Fibroblast of lung (primary cell): ENCODE measurements at regions not wholly inside any gene's neighbourhood (a gene's known extent, or its start where the extent isn't known, plus 50 kb on each side); places are given as distances from the start of the nearest gene placed in this dataset.

Experiments
- DNase-seq, 2 donors: peaks; one replicate each; pipeline versions ENCODE4 v3.0.0 to v3.0.0-alpha.2; 2010; ENCODE audit warnings: low read depth in 2 of 2
- H2AFZ ChIP-seq: 2 replicates; pipeline ENCODE4 v1.5.1; 2012; ENCODE audit warnings: low read length, control low read depth, inconsistent platforms
- H3K27ac ChIP-seq: 2 replicates; pipeline ENCODE4 v1.5.1; 2011; ENCODE audit warnings: low read length, control low read depth; ENCODE audit not compliant: insufficient read depth
- H3K27me3 ChIP-seq: 2 replicates; pipeline ENCODE4 v1.5.1; 2011; ENCODE audit warnings: mild to moderate bottlenecking, low read length; ENCODE audit not compliant: control insufficient read depth, insufficient read depth
- H3K36me3 ChIP-seq: 2 replicates; pipeline ENCODE4 v1.5.1; 2011; ENCODE audit warnings: low read length; ENCODE audit not compliant: control insufficient read depth, insufficient read depth
- H3K4me1 ChIP-seq: 2 replicates; pipeline ENCODE4 v1.5.1; 2011; ENCODE audit warnings: low read length; ENCODE audit not compliant: control insufficient read depth, insufficient read depth; ENCODE audit errors: extremely low read depth
- H3K4me2 ChIP-seq: 2 replicates; pipeline ENCODE4 v1.5.1; 2011; ENCODE audit warnings: low read length, control low read depth; ENCODE audit not compliant: insufficient read depth; ENCODE audit errors: extremely low read depth
- H3K4me3 ChIP-seq, 4 experiments: fragments of 200-600 bp in 1 of 4; sonication (generic) in 1 of 4; replicated peaks in 1 of 4; 2 replicates each; pipeline ENCODE4 v1.5.1; 2011 to 2016; ENCODE audit warnings: low read length in 4 of 4, low read depth in 3 of 4, mild to moderate bottlenecking in 3 of 4, control low read depth in 2 of 4, inconsistent platforms in 1 of 4, mixed read lengths in 1 of 4; ENCODE audit not compliant: insufficient read depth in 1 of 4; ENCODE audit errors: control extremely low read depth in 1 of 4
- H3K79me2 ChIP-seq: 2 replicates; pipeline ENCODE4 v1.5.1; 2012; ENCODE audit warnings: mild to moderate bottlenecking, low read length, inconsistent platforms; ENCODE audit not compliant: control insufficient read depth, insufficient read depth
- H3K9ac ChIP-seq: 2 replicates; pipeline ENCODE4 v1.5.1; 2011; ENCODE audit warnings: mild to moderate bottlenecking, low read length, control low read depth; ENCODE audit not compliant: insufficient read depth
- H3K9me3 ChIP-seq: 2 replicates; pipeline ENCODE4 v1.5.1; 2012; ENCODE audit warnings: low read depth, low read length; ENCODE audit not compliant: control insufficient read depth, insufficient read depth
- H4K20me1 ChIP-seq: 2 replicates; pipeline ENCODE4 v1.5.1; 2011; ENCODE audit warnings: low read length; ENCODE audit not compliant: control insufficient read depth, insufficient read depth; ENCODE audit errors: extremely low read depth
- CTCF ChIP-seq, 2 donors: IDR thresholded peaks in 1 of 2; conservative IDR thresholded peaks in 1 of 2; 1 replicate in 1 of 2; 2 replicates in 1 of 2; pipeline ENCODE4 v1.5.1; 2011 to 2012; ENCODE audit warnings: low read length in 2 of 2, control low read depth in 1 of 2, inconsistent platforms in 1 of 2, low read depth in 1 of 2, mild to moderate bottlenecking in 1 of 2
- EZH2 ChIP-seq: IDR thresholded peaks from 2 replicates; pipeline ENCODE4 v1.5.1; 2012; ENCODE audit warnings: low read length, control low read depth, mild to moderate bottlenecking; ENCODE audit errors: missing control alignments

- TF ChIP-seq EZH2 (no peak), CTCF (conservative IDR thresholded peaks at IDR 0.05 in 1 of 2, IDR thresholded peaks at IDR 0.05 in 1 of 2; ENCODE audit: low read depth in 1 of 2, low read length in 2 of 2) (no peak)
- Histone ChIP-seq H3K9ac (no peak overlapping the region), H3K79me2 (no peaks in the 10 kb centered on the region), H3K36me3 (no peaks in the 10 kb centered on the region), H3K27ac (no peak overlapping the region), H2AFZ (no peak overlapping the region), H3K4me2 (no peak overlapping the region), H3K9me3 (no peaks in the 10 kb centered on the region), H4K20me1 (no peaks in the 10 kb centered on the region), H3K27me3 (no peaks in the 10 kb centered on the region), H3K4me1 (no peaks in the 10 kb centered on the region), H3K4me3 (no peak overlapping the region)
- no peak for DNase-seq
These were observed 102.0 kb downstream of the IL12A start for GRCh38 chr3:160090653-160091052.

GRCh38 chr3:160091441-160091840 lies 102.8 kb downstream of the IL12A start:
- H3K4me2 ChIP-seq = no peak overlapping the region
- DNase-seq = no peak

GRCh38 chr3:160092760-160093159 lies 104.1 kb downstream of the IL12A start:
- H3K4me2 ChIP-seq = no peak overlapping the region
- H3K4me1 ChIP-seq = no peaks in the 10 kb centered on the region
- no peak for DNase-seq
- no peaks in the 10 kb centered on the region for H3K27me3 ChIP-seq
- H4K20me1 ChIP-seq = no peaks in the 10 kb centered on the region
- no peaks in the 10 kb centered on the region for H3K79me2 ChIP-seq
- no peak overlapping the region for H3K27ac ChIP-seq
- TF ChIP-seq EZH2 (no peak), CTCF (conservative IDR thresholded peaks at IDR 0.05 in 1 of 2, IDR thresholded peaks at IDR 0.05 in 1 of 2; ENCODE audit: low read depth in 1 of 2, low read length in 2 of 2) (no peak)
- H2AFZ ChIP-seq = no peak overlapping the region
- H3K9ac ChIP-seq = no peak overlapping the region
- H3K4me3 ChIP-seq = no peak overlapping the region
- no peaks in the 10 kb centered on the region for H3K9me3 ChIP-seq
- H3K36me3 ChIP-seq = no peaks in the 10 kb centered on the region

More at GRCh38 chr3:160091441-160091840, 102.8 kb downstream of the IL12A start:
- Histone ChIP-seq H3K27me3 (no peaks in the 10 kb centered on the region), H3K9me3 (no peaks in the 10 kb centered on the region), H3K4me3 (no peak overlapping the region), H3K27ac (no peak overlapping the region), H2AFZ (no peak overlapping the region), H3K4me1 (no peaks in the 10 kb centered on the region), H3K36me3 (no peaks in the 10 kb centered on the region), H4K20me1 (no peaks in the 10 kb centered on the region), H3K9ac (no peak overlapping the region), H3K79me2 (no peaks in the 10 kb centered on the region)
- TF ChIP-seq EZH2 = no peak

GRCh38 chr3:160094562-160094961 lies 105.9 kb downstream of the IL12A start:
- Histone ChIP-seq H3K36me3 (no peaks in the 10 kb centered on the region), H3K4me1 (no peaks in the 10 kb centered on the region), H2AFZ (no peak overlapping the region), H4K20me1 (no peaks in the 10 kb centered on the region), H3K27me3 (no peaks in the 10 kb centered on the region), H3K27ac (no peak overlapping the region), H3K4me3 (no peak overlapping the region), H3K9me3 (no peaks in the 10 kb centered on the region), H3K9ac (no peak overlapping the region), H3K4me2 (no peak overlapping the region), H3K79me2 (no peaks in the 10 kb centered on the region)
- DNase-seq = no peak
- no peak for TF ChIP-seq CTCF (conservative IDR thresholded peaks at IDR 0.05 in 1 of 2, IDR thresholded peaks at IDR 0.05 in 1 of 2; ENCODE audit: low read depth in 1 of 2, low read length in 2 of 2)
- TF ChIP-seq EZH2 = no peak
